ENCODE measurements at regions not wholly inside any gene's neighbourhood (a gene's known extent, or its start where the extent isn't known, plus 50 kb on each side); places are given as distances from the start of the nearest gene placed in this dataset.

GRCh38 chr5:7957329-7957728 is 88.4 kb downstream of the MTRR start:
- TF ChIP-seq CTCF (IDR thresholded peaks at IDR 0.05; ENCODE audit: insufficient read depth, low read length, poor library complexity, severe bottlenecking) (no peak), EZH2phosphoT487 (conservative IDR thresholded peaks at IDR 0.05; ENCODE audit: low read length) (no peak)
